ENCODE measurements at regions not wholly inside any gene's neighbourhood (a gene's known extent, or its start where the extent isn't known, plus 50 kb on each side); places are given as distances from the start of the nearest gene placed in this dataset.

DNA sequence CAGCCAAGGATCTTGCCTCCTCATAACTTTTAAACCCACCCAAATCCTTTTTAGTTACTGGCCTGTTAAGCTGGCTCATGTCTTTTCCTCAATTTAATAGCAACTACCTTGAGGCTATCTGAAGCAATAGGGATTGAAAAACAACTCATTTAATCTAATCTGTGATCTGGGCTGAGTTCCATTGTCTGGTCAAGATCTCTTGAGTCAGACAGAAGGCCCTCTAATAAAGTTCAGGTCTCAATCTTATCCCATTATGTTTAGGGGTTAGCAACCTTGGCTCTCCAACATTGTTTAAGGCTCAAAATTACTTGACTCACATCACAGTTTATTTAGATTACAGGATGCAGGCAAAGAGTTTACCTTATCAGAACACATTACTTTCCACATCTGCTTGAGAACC, 436.1 kb downstream of the ANKRD50 start:
- DNase-seq (ENCODE audit: low read depth in 1 of 2, low spot score in 1 of 2), result no peak

DNA sequence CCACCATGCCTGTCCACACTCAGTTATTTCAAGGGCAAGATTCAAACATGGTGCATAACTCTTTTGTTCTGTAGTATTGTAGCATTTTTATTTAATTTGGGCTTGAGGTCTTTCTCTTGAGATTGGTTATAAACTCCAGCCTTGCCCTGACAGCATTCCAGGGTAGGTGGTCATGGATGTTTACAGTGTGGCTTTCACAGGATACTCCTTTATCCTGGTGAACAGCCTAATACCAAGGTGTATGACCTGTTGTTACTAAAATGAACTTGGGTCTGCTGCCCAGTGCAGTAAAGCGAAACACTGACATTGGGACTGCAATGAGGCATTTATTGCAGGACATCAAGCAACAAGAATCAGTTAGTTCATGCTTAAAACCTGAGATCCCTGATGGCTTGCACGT, 434.8 kb downstream of the ANKRD50 start:
- DNase-seq (ENCODE audit: low read depth in 1 of 2, low spot score in 1 of 2), result no peak

GRCh38 chr4:124278477-124278876, 434.1 kb downstream of the ANKRD50 start:
- no peak for DNase-seq (ENCODE audit: low read depth in 1 of 2, low spot score in 1 of 2)

- no peak for DNase-seq (ENCODE audit: low read depth in 1 of 2, low spot score in 1 of 2)
These were observed 432.8 kb downstream of the ANKRD50 start for GRCh38 chr4:124279741-124280140.

DNA sequence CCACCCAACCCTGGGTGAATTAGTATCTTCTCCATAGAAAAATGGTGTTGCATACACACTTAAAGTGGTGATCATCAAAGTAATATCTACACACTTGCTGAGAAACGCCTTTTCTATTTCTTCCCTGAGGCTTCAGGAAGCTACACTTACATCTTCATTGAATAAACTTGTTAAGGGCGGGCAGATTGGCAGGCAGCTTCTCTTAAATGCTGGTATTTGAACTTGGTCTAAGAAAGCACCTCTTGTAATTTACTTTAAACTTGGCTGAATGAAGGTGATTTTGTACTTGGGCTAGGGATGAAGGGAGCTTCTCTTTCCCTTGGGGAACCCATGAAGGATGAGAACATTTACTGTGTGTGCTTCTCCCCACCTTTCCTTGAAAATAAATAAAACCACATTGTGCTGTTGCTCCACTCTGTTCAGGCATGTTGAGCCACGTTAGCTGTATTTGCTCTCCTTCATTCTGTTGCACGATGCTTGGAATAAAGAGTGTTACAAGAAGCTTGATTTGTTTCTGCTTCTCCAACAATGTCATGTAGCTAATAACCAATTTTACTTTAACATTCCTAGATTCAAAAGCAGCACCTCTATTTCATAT, 430.1 kb downstream of the ANKRD50 start:
- DNase-seq (ENCODE audit: low read depth in 1 of 2, low spot score in 1 of 2), result no peak

GRCh38 chr4:124288706-124289486, 423.6 kb downstream of the ANKRD50 start:
- no peak for DNase-seq (ENCODE audit: low read depth in 1 of 2, low spot score in 1 of 2)

- no peak for DNase-seq (ENCODE audit: low read depth in 1 of 2, low spot score in 1 of 2)
These were observed 421.9 kb downstream of the ANKRD50 start for GRCh38 chr4:124290678-124291077.

DNA sequence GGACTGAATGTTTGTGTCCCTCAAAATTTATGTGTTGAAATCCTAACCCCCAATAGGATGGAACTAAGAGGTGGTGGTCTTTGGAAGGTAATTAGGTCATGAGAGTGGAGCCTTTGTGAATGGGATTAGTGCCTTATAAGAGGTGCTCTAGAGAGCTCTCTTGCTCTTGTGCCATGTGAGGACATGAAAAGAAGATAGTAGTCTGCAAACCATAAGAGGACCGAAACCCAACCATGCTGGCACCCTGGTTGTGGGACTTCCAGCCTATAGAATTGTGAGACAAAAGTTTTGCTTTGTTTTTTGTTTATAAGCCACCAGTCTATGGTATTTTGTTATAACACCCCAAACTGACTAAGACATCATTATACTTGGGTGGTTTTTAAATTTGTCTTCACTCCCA, 417.1 kb downstream of the ANKRD50 start:
- no peak for DNase-seq (ENCODE audit: low read depth in 1 of 2, low spot score in 1 of 2)

GRCh38 chr4:124304941-124305340, 407.6 kb downstream of the ANKRD50 start:
- no peak for DNase-seq (ENCODE audit: low read depth in 1 of 2, low spot score in 1 of 2)

DNA sequence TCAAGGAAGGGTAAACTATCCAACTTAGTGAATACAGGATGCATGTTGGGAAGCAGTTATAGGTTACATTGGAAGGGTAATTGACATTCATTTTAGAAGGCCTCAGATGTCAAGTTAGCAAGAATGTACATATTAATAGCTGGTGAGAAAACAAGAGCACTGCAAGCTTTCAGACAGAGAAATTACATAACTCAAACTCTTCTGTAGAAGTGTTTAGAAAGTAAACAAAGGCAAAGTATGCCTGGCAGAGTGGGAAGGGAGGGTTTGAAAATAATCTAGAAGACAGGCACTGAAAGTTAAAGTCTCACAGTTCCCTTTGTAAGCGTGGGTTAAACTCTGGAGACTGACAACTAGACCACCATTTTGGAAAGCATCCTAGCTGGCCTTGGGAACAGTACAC, 406.2 kb downstream of the ANKRD50 start:
- no peak for DNase-seq (ENCODE audit: low read depth in 1 of 2, low spot score in 1 of 2)

DNA sequence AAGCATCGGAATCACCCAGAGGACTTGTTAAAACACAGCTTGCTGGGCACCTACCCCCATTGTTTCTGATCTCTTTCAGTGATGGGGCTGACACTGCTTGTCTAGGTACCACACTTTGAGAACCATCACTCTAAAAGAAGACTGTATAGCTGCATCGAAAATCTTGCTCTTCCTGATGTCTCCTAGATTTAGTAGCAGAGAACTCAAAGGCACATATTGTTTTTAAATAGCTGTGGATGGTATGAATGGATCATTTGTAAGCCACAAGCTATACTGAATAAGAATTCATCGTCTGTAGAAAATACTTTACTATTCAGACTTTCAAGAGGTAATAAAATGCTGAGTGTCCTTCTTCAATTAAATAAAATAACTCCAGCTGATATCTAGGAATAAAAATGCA, 405.4 kb downstream of the ANKRD50 start:
- no peak for DNase-seq (ENCODE audit: low read depth in 1 of 2, low spot score in 1 of 2)

DNA sequence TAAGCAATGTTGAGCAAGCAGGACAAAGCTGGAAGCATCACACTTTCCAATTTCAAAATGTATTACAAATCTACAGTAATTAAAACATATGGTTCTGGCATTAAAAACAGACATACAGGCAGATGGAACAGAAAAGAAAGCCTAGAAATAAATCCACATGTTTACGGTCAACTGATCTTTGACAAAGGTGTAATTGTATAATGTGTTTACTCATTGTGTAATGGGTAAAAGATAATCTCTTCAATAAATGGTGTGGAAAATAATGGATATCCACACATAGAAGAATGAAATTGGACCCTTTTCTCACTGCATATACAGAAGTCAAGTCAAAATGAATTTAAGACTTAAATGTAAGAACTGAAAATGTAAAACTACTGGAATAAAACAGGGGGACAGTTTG, 394.2 kb downstream of the ANKRD50 start:
- DNase-seq (ENCODE audit: low read depth in 1 of 2, low spot score in 1 of 2), result no peak

GRCh38 chr4:124321364-124321763, 391.2 kb downstream of the ANKRD50 start:
- no peak for DNase-seq (ENCODE audit: low read depth in 1 of 2, low spot score in 1 of 2)

DNA sequence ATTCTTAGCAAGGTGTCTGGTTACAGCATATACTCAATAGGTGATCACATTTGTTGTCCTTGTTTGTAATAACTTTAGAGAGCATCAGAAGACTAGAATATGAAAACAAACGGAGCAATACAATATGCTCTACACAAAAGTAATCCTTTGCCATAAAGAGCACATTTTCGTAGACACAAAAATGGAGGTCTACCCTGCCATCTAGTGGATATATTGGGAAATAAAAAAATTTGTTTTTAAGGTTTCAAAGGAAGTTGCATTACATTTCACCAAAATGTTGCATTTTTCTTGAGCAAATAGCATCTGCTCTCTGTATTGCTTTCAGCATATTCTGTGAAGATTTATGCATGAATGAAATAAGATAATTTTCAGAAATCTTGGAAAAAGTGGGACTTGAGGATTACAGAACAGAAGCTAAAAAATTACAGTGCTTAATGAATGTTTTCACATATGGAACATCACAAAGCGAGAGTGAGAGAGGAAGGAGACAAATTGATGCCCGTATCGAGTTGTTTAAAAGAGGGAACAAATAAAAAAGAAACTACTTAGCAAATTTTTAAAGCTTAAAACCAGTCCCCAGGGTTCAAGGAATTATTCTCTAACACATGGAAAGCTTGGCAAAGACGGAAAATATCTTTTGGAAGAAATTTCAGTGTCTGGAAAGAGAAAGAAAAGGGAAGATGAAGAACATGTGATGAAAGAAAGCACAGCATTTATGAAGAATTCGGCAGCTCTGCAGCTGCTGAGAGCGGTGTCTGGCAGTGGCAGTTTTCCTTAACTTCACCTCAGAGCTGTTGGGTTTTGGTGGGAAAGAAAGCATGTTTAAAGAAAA, 390.1 kb downstream of the ANKRD50 start:
- no peak for DNase-seq (ENCODE audit: low read depth in 1 of 2, low spot score in 1 of 2)

DNA sequence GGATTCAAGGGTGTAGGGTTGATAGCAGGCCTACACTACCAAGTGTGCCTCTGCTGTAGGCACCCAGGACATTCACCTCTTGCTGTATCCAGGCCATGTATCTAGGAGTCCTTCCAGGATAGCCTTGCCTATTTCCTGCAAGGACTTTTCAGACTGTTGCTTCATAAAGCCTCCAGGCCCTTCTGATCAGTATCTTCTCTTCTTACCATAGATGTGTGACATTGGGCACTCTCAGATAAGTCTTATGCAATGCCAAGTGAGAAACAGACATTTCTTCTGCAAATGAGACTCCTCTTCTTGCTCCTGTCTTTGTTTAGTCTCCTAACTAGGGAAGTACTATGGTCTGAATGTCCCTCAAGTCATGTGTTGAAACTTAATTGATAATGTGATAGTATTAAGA, 386.8 kb downstream of the ANKRD50 start:
- DNase-seq (ENCODE audit: low read depth in 1 of 2, low spot score in 1 of 2), result no peak

GRCh38 chr4:124329134-124329533, 383.4 kb downstream of the ANKRD50 start:
- no peak for DNase-seq (ENCODE audit: low read depth in 1 of 2, low spot score in 1 of 2)

GRCh38 chr4:124330045-124330444, 382.5 kb downstream of the ANKRD50 start:
- DNase-seq (ENCODE audit: low read depth in 1 of 2, low spot score in 1 of 2), result no peak

DNA sequence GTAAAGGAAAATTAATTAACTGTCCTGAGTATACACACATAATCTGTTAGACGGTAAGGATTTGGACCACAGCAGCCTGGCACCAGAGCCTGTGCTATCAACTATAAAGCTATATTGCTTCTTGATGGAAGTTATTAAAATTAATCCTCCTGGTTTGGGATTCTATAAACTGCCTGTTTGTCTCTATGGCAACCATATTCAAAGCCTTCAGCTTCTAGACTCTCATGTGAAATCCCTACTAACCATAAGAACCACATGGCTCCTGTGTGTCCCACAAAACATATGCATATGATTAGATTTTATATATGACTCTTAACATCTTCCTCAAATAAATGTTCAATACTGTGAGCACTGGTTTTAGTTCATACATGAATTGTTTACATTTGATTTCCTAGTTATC, 380.8 kb downstream of the ANKRD50 start:
- DNase-seq (ENCODE audit: low read depth in 1 of 2, low spot score in 1 of 2), result no peak

DNA sequence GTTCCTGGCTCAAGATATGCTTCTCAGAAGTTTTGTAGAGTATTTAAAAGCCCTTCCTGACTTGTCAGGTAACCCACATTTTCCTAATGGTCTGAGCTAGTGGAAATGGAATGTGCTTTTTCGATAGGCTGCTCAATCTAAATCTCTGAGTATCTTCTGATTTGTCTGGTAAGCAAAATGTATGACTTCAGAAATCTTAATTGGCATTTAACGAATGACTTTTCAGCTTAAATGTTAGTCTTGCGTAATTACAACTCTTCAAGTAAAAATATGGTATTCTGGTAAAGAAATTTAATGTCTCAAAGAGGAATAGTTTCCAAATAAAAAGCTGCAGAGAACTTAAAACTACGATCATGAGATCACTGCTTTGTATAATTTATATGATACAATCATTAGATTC, 379.1 kb downstream of the ANKRD50 start:
- no peak for DNase-seq (ENCODE audit: low read depth in 1 of 2, low spot score in 1 of 2)

GRCh38 chr4:124334119-124334518, 378.4 kb downstream of the ANKRD50 start:
- no peak for DNase-seq (ENCODE audit: low read depth in 1 of 2, low spot score in 1 of 2)

- no peak for DNase-seq (ENCODE audit: low read depth in 1 of 2, low spot score in 1 of 2)
These were observed 374.7 kb downstream of the ANKRD50 start for GRCh38 chr4:124337874-124338273.

- no peak for DNase-seq (ENCODE audit: low read depth in 1 of 2, low spot score in 1 of 2)
These were observed 368.8 kb downstream of the ANKRD50 start for GRCh38 chr4:124343661-124344171.
